ENCODE measurements at regions not wholly inside any gene's neighbourhood (a gene's known extent, or its start where the extent isn't known, plus 50 kb on each side); places are given as distances from the start of the nearest gene placed in this dataset.
"Not testable (repeated sequence)": the region's sequence is repeated elsewhere in the genome, so short reads cannot be mapped to it uniquely, and the experiment has no call there.

- no peak for DNase-seq (ENCODE audit: low read depth)
Measured at GRCh38 chr4:95898226-95898625, 58.3 kb downstream of the PDHA2 start.

DNA sequence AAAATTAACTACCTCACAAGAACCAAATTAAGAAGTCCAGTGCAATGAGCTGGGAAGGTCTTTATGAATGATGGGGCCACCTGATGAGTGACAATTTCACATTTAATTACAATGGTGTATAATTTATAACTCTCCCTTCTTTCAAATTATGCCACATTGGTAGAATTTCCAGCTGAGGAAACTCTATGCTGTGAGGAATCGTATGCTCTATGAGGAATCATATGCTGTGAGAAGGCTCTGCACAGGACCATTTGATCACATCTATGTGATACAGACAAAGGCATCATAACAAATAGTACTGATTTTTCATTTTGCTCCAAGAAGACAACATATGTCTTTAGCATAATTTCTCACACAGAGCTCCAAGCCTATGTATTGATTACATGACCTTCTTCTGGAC, 69.3 kb downstream of the PDHA2 start:
- DNase-seq (ENCODE audit: low read depth): no peak

- no peak for DNase-seq (ENCODE audit: low read depth)
Measured at GRCh38 chr4:95910749-95911148, 70.9 kb downstream of the PDHA2 start.

DNA sequence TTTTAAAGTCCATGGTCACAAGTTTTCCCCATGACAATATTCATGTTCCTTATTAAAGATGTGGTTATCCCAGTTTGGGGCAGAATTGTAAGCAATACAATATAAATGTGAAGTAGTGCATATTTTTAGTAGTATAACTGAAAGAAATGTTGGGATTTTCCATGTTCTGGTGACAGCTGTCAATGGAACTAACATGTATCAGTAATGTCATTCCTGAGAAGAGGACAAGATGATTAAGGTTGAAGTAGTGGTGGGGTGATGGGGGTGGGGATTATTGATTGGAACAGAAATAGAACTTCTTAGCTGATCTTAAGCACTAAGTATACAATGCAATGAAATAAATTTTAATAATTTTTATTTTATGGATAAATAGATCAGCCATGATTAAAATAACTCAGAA, 81.6 kb downstream of the PDHA2 start:
- DNase-seq (ENCODE audit: low read depth): no peak

- peak; percentile 6 for DNase-seq (ENCODE audit: low read depth)
Measured at GRCh38 chr4:95929448-95930064, 89.7 kb downstream of the PDHA2 start.

GRCh38 chr4:95939141-95939540, 99.2 kb downstream of the PDHA2 start:
- DNase-seq (ENCODE audit: low read depth): no peak

- no peak for DNase-seq (ENCODE audit: low read depth)
Measured at GRCh38 chr4:95949136-95949765, 109.4 kb downstream of the PDHA2 start.

- no peak for DNase-seq (ENCODE audit: low read depth)
Measured at GRCh38 chr4:95949808-95950207, 109.9 kb downstream of the PDHA2 start.

GRCh38 chr4:95952538-95952937, 112.6 kb downstream of the PDHA2 start:
- not testable (repeated sequence) for DNase-seq (ENCODE audit: low read depth)

DNA sequence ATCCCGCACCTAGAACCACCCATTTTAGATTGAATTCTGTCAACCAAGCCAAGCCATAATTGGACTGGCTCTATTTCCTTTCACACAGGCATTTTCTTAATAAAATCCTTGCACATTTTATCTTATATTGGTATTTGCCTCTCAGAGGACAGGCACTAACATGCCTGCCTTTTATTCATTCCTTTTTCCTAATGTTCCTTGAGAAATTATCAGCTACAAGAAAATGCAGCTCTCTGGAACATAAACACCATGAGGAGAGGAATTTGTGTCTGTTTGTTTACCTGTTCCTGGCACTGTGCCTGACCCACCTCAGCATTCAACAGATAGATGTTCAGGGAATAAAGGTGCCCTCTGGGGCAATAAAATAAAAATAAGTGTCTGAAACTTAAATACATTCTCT, 116.2 kb downstream of the PDHA2 start:
- DNase-seq (ENCODE audit: low read depth): no peak

DNA sequence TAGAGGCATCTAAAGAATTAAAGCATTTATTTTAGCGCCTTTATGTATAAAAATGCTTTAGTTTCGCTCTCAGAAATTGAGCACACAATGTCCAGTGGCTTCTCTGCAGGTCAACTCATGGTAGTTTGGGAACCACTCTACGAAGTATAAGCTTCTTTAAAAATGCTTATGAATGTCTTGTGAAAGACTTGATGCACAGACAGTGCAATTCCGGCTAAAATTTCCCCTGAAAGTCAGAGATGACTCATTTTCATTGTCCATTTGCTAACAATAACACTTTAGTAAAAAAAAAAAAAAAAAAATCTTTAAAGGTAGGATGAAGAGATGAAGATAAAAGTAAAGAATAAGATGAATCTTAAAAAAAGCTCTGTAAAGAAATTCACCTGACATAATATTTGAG, 117.2 kb downstream of the PDHA2 start:
- DNase-seq (ENCODE audit: low read depth): no peak

- DNase-seq (ENCODE audit: low read depth): no peak
Measured at GRCh38 chr4:95957759-95958158, 117.9 kb downstream of the PDHA2 start.

- DNase-seq (ENCODE audit: low read depth): no peak
Measured at GRCh38 chr4:95959182-95959581, 119.3 kb downstream of the PDHA2 start.

DNA sequence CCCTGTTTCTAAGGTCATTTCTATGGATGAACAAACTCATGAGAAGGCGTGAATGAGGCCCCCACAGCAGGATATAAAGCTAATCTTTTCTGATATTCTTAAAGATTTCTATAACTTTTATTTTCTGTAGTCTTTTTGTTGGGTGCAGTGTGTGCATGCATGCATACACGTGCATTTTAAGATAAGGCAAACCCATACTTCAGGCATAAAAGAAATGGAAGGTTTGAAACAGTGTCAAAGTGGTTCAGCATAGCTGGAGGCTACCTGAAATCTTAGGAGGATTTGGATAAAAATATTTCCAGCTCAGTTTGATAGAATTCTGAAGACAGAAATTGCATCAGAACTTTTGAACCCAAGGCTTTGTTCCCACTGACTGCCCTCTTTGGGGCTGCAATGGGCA, 119.7 kb downstream of the PDHA2 start:
- DNase-seq (ENCODE audit: low read depth): no peak

DNA sequence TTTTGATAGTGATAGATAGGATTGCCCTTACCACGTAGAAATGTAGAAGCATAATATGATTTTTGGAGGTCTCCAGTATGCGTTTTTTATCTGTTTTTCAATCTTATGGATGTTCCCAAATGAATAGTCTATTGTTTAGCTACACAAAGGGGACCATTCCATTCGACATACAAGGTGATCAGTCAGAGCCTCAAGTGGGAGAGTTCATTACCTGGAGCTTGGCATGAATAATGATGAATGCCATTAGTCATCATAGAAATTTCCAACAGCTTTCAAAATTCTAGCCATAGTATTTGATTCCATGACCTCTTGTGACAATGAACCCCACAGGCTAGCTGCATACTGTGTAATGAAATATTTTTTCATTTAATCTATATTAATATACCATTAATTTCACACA, 123.6 kb downstream of the PDHA2 start:
- DNase-seq (ENCODE audit: low read depth): no peak

GRCh38 chr4:95979961-95980876, 140.3 kb downstream of the PDHA2 start:
- no peak for DNase-seq (ENCODE audit: low read depth)

DNA sequence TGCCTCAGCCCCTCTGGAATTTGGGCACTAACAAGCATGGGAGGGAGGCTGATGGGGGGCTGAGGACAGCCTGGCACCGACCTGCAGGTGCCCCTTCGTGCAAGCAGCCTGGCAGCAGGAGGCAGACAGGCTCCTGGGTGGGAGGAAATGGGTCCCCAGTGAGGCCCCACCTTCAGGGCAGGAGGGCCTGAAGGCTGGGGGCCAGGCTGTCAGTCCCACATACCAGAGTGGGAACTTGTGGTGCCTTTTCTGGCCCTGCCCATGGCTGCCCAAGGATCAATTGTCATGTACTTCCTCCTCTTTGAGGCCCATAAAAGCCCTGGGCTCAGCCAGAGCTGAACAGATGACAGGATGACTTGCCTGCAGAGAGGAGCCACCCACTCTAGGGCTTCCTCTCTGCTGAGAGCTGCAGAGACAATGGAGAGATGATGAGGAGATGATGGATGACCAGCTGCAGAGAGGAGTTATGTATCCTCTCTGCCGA, 141.0 kb downstream of the PDHA2 start:
- no peak for DNase-seq (ENCODE audit: low read depth)

GRCh38 chr4:95981591-95981990, 141.7 kb downstream of the PDHA2 start:
- no peak for DNase-seq (ENCODE audit: low read depth)

DNA sequence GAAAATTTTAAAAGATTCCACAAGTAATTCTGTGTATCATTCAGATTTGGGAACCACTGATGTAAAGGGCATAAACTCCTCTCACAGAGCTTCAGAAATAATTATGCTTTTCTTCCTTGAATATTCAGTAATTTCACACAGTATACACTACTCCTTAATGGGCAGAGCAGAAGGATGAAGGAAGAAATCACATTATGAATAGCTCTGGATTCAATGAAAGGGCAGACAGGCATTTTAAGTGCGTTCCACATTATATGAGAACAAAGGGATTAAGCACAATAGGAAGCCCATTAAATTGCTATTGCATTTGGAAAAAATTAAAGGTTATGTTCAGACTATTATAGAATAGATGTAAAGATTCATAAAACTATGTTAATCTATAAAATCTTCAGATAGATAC, 142.6 kb downstream of the PDHA2 start:
- DNase-seq (ENCODE audit: low read depth): no peak

- no peak for DNase-seq (ENCODE audit: low read depth)
Measured at GRCh38 chr4:95984081-95984480, 144.2 kb downstream of the PDHA2 start.

DNA sequence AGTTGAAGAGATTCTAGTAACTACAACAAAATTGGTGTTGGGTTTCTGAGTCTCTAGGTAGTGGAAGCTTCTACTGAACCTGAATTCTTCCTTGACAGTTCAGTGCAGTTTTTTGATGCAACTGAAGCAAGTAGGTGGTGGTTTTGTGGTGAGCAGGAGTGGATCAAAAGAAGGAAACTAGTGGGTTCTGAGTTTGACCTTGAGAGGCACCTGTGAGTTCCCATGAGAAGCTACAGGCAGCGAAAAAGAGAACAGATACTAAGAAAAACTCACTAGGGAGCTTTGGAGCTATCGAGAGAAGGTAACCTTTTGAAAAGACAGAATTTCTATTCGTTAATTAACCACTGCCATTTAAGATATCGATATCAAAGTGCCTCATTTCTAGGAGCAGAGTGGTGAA, 145.2 kb downstream of the PDHA2 start:
- no peak for DNase-seq (ENCODE audit: low read depth)

GRCh38 chr4:95985791-95986550, 146.1 kb downstream of the PDHA2 start:
- DNase-seq (ENCODE audit: low read depth): no peak

Measured in ELR (cell line).